NB4 (cell line): ENCODE measurements at regions not wholly inside any gene's neighbourhood (a gene's known extent, or its start where the extent isn't known, plus 50 kb on each side); places are given as distances from the start of the nearest gene placed in this dataset.

Source experiments
- POLR2A ChIP-seq: IDR thresholded peaks from 2 replicates; pipeline ENCODE4 v1.6.1; 2011; ENCODE audit warnings: mild to moderate bottlenecking; ENCODE audit not compliant: insufficient read length; ENCODE audit errors: extremely low read depth
- TF ChIP-seq, protein P1 (sequence below): IDR thresholded peaks from one replicate; pipeline ENCODE4 v1.5.1; 2012; ENCODE audit warnings: low read depth, low read length

DNA sequence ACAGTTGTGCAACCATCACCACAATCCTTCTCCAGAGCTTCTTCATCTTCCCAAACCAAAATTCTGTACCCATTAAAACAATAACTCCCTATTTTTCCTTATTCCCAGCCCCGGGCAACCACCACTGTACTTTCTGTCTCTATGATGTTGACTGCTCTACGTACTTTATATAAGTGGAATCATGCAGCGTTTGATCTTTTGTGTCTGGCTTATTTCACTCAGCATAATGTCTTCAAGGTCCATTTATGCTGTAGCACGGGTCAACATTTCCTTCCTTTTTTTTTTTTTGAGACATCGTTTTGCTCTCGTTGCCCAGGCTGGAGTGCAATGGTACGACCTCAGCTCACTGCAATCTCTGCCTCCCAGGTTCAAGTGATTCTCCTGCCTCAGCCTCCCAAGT, 162.7 kb upstream of the GSC start:
- TF ChIP-seq, protein P1, sequence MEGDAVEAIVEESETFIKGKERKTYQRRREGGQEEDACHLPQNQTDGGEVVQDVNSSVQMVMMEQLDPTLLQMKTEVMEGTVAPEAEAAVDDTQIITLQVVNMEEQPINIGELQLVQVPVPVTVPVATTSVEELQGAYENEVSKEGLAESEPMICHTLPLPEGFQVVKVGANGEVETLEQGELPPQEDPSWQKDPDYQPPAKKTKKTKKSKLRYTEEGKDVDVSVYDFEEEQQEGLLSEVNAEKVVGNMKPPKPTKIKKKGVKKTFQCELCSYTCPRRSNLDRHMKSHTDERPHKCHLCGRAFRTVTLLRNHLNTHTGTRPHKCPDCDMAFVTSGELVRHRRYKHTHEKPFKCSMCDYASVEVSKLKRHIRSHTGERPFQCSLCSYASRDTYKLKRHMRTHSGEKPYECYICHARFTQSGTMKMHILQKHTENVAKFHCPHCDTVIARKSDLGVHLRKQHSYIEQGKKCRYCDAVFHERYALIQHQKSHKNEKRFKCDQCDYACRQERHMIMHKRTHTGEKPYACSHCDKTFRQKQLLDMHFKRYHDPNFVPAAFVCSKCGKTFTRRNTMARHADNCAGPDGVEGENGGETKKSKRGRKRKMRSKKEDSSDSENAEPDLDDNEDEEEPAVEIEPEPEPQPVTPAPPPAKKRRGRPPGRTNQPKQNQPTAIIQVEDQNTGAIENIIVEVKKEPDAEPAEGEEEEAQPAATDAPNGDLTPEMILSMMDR = no peak
- no peak for TF ChIP-seq POLR2A
